ENCODE measurements at regions not wholly inside any gene's neighbourhood (a gene's known extent, or its start where the extent isn't known, plus 50 kb on each side); places are given as distances from the start of the nearest gene placed in this dataset.
"Not testable (repeated sequence)": the region's sequence is repeated elsewhere in the genome, so short reads cannot be mapped to it uniquely, and the experiment has no call there.

DNA sequence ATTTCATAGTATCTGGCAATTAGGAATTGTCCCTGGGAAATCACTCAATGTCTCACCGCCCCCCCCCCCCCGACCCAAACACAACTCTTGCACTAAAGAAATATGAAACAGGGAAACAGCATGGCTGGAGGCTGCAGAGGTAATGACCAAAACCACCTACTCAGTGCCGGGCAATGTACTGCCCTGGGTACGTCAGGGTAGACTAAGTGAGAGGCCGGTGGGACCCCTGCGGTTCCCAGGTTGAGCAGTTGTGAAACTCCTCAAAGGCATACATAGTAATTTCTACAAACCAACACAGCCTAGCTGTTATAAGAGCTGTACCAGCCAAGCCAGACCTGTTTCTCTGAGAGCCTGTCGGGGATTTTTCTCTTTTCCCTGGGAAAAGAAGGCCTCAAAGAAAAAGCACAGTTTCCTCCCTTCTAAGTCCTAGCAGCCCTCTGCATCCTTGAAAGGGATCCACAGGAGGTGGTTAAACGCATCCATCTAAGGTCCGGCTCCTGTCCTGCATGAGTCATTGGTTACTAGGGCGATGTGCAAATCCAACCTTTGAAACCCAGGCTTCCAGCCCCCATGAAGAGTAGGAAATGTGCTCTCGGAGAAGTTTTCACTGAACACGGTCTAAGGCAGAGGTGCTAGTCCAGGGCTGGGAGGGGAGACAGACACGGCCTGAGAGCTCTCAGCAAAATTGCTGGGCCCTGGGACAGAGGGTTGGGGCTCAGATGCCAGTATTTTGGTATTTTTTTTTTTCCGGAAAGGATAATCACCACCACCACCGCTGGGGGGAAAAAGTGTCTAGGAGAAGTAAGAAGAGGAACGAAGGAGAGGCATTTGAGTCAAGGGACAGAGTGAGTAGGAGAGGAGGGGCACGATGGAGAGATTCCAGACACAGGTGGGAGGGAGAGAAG is 172.8 kb downstream of the ATP6V0E2 start:
- DNase-seq (ENCODE audit: low read depth in 2 of 2), result not testable (repeated sequence)

DNA sequence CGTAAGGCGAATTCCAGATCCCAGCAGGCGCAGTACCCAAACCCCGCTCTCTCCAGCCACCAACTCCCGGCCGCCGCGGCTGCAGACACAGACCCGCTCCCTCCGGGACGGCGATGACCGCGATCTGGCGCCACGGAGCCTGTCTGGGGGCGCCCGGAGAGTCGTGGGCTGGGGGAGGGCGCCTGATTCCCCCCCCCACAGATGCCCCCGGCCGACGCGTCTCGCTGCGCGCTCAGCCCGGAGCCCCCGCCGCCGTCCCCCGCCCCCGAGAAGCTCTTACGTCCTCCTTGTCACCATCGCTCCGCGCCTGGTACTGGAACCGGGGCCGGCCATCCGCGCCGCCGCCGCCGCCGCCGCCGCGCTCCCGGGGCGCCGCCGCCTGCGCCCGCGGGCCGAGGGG is 173.6 kb downstream of the ATP6V0E2 start:
- DNase-seq (ENCODE audit: low read depth in 2 of 2), result not testable (repeated sequence)

DNA sequence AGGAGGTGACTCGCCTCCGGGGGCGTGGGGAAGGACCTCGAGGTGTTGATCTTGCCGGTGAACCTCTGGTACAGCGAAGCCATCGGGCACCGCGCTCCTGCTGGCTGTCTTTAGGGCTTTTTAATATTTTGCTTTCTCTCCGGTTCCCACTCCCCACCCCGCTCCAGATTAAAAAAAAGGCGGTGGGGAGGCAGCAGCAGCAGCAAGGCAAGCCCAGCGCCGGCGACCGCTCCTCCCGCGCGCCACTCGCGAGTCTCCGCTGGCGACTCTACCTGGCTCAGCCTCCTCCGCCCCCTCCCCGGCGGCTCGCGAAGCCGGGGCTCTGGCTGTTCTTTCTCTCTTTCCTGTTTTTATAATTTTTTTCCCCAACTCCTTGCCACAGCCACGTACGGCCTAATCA is 174.0 kb downstream of the ATP6V0E2 start:
- DNase-seq (ENCODE audit: low read depth in 2 of 2), result not testable (repeated sequence)

DNA sequence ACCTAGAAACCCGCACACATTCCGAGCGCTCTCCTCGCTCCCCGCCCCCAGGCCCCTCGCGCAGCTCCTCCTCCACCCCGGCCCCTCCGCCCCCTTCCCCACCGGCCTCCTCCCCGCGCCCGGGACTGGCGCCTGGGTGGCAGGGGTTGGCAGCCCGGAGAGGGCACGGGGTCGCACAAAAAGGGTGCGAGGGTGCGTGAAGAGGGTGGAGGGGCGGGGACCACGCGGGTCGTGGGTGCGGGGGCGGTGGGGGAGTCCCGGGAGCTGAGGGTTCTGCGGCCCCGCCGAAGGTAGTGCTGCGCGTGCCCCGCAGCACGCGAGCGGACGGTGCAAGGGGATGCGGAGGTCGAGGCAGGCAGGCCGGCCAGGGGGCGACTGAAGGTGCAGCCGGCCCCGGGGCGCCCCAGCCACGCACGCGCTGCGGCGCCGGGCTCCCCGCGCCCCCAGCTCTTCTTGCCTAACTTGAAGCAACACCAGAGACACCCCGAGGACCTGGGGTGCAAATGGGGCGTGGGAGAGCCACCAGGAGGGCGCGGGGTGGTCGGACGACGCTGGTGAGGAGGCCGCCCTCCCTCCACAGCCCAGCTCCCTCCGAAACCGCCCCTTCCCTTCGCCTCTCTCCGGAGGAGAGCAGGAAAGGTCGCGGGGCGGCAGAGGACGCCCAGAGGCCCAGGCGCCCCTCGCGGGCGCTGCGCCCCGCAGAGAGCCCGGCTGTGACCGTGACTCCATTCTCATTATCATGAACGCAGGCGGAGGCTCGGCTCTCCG is 174.7 kb downstream of the ATP6V0E2 start:
- DNase-seq (ENCODE audit: low read depth in 2 of 2), result not testable (repeated sequence)

DNA sequence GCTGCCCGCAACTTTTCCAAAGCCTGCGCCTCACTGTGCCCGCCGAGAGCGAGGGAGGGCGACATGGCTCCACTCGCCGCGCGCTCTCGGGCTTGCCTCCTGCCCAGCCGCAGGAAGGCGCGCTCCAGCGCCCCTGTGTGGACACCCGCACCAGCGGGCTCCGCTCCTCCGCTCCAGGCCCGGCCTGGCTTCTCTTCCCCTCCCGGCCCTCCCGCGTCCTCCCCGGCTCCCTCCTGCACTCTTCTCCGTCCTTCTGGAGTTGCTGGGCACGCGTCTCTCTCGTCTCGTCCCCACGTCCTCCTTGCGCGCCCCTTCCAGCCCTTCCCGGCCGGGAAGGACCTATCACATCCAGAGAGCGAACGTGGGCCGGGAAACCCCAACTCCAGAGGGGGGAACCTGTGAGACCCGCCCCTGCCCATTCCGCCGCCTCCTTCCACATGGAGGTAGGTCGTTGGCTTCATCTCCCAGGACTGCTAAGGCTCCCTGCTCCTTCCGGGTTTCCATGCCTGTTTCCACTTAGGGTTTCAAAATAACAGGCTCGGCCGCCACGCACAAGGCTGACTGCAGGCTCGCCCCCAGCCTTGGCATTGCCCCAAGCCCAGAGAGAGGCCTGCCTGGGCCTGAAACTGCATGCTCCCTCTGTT is 175.4 kb downstream of the ATP6V0E2 start:
- not testable (repeated sequence) for DNase-seq (ENCODE audit: low read depth in 2 of 2)

DNA sequence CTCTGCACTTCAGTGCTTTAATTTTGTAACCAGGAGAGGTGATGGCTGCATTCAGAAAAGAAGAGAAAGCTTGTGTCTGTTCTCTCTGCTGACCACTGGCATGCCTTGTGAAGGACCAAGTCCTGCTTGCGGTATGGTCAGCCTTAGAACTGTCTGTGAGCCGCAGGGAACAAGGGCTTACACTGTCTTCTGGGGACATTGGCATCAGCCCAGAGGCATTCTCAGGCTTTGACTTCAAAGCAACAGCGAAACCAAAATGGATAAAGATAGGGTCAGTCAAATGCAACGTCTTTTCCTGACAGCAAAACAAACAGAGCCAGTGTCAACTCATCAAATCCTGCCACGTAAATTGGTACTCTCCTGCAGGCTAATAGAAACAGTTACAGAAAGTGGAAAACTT is 179.6 kb downstream of the ATP6V0E2 start:
- not testable (repeated sequence) for DNase-seq (ENCODE audit: low read depth in 2 of 2)

DNA sequence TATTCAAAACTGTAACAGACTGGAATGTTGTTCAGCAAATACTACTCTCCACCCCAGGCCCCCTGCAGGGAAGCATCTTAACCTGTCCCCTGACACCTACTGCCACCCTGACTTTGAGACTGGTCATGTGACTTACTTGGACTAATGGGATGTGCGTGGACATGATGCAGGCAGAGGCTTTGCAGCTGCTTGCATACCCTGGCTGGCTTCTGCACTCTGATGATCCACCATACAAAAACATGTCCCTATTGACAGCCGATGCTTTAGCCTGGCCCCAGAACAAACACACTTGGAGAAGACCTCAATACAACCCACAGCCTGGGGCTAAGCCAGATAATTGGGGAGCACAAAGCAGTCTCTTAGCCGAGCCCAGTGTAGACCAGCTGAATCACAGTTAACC is 180.5 kb downstream of the ATP6V0E2 start:
- not testable (repeated sequence) for DNase-seq (ENCODE audit: low read depth in 2 of 2)

DNA sequence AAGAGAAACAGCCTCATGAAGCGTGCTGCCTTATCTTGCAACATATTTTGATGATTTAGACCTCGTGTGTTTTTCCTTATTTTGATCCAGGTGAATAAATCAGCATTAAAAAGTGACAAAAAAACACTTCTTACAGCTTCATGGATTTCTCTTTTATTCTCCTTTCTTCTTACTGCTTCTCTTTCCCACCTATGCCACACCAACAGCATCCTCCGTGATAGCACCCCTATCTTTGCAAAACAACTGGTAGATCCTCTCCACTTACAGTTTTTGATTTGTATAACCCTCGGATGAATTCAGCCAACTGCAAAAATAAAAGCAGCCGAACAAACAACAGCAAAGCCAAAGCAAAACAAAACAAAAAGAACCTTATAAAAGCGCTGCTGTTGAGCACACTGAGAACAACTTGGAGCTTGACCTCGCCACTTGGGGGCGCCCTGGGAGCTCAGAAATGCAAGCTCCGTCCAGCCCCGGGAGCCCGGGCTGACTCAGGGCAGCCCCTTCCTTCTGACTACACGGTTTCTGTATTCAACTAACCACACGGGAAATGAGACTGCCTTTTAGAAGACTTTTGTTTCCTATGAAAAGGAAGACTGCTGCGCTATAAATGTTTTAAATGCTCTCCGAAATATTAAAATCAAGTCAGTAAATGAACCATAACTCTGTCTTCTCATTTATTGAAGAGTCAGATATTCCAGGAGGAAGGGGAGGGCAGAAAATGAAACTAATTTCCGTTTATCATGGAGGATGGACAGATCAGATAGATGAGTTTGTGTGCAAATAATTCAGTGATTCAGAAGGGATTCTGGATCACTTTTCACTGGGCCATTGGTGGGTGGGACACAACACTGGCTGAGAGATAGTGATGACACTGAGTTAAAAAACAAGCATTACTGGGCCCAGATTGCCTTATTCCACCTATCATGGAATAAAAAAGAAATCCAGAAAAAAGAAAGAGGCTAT is 186.8 kb downstream of the ATP6V0E2 start:
- DNase-seq (ENCODE audit: low read depth in 2 of 2), result peak; percentile 69 to 77

DNA sequence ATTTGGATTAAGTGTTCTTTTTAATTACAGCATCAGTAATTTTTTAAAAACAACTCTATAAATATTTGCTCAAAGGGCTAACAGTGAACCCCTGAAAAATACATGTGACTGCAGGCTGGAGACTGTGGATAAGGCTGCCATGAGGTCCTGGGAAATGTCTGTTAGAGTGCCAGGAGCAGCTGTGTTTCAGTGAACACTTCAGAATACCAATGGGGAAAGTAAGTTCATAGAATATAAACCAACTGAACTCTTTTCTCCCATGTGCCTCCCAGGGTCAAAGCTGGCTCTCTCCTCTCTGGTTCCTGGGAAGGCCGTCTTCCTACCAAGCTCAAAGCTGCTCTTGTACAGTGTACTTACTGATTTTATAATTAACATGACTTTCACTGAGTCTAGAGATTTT is 189.4 kb downstream of the ATP6V0E2 start:
- not testable (repeated sequence) for DNase-seq (ENCODE audit: low read depth in 2 of 2)

DNA sequence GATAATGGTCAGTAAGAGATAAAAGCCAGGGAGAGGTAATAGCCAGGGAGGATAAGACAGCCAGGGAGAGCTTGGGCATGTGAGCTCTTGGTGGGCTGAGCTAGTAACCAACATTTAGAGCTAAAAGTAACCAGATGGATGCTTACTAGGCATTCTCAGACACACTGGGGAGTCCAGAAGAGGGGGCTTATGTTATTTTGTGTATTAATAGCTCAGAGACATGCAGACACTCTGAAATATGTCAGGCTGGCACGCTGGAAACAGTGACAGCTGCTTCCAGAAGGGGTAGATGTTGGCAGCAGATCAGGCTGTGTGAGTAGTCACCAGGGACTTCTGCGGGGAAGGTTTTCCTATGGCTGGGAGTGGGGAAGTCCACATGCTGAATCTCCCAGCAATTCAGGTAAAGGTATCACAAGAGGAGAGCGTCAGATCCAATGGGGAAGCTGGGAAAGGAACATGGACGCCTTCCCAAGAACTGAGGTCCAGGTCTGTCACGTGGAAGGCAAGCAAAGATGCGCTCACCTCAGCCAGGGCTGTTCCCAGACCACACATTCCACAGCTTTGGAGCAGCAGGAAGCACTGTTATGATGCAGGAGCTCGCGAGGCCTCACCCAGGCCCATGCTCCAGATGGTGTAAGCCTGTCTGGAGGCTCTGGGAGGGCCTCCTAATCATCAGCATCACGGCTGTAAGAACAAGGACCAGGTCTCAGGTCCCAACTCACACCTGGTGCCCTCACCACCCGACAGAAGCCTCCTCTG is 196.0 kb downstream of the ATP6V0E2 start:
- DNase-seq (ENCODE audit: low read depth in 2 of 2), result not testable (repeated sequence)

DNA sequence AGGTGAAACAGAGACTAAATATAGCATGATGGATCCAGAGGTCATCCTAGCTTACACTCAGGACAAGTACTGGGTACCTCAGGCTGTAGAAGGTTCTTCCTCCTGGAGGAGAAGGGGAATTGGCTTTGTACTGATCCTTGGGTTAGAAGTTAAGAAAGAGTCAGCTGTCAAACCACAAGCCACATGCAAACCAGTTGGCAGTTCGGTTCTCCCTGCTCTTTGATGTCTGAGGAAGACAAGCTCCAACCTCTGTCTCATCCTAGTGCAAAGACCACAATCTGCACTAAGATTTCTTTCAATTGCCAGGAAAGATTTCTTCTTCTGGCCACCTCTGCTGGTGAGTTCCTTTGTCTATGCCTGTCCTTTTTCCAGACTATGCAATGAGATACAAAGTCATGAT is 203.8 kb downstream of the ATP6V0E2 start:
- not testable (repeated sequence) for DNase-seq (ENCODE audit: low read depth in 2 of 2)

DNA sequence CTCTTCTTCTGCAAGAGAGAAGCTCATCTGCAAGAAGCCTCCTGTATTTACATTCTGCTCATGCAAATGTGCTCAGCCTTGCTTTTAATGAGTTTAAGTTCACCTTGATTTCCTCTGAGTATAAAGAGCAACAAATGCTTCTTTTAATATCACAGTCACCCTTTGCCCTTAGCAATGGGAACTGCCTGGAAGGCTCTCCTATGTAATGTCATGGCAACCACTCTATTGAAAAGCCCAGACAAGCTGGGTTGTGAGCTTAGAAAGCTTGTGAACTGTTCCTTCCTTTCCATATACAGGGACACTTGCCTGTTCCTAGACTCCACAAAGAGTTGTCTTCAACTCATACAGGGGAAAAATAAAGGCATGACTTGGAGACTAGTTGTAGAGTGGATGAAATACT is 208.1 kb downstream of the ATP6V0E2 start:
- not testable (repeated sequence) for DNase-seq (ENCODE audit: low read depth in 2 of 2)

DNA sequence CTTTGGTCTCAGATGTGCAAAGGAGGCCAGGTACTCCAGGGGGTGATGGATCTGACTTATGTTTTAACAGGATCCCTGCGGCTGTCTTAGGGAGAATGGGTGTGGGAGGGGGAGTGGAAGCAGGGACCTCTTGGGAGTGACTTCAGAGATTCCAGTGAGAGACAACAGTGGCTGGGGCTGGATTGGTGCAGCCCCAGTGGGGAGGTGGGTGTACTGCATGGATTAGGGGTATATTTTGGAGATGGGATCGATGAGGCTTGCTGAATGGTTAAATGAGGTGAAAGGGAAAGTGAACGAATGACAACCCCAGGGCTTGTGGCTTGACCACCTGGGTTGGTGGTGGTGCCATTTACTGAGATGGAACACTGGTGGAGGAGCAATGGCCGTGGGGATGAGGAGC is 211.0 kb downstream of the ATP6V0E2 start:
- DNase-seq (ENCODE audit: low read depth in 2 of 2), result not testable (repeated sequence)

DNA sequence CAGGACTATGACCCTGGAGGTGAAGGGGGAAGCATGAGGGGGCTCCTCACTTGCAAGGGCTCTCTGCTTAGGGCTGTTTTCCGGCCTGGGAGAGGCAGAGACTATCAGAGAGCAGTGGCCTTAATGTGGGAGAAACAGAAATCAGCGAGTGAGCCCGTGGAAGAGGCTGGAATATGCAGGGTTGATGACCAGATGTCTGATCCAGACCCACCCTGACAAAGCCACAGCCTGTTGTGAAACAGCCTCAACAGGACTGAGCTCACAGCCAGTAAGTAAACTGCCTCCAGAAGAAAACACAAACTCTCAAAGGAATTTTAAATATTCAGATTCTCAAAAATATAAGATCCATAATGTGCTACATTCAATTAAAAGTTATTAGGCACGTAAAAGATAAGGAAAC is 213.7 kb downstream of the ATP6V0E2 start:
- DNase-seq (ENCODE audit: low read depth in 2 of 2), result not testable (repeated sequence)

DNA sequence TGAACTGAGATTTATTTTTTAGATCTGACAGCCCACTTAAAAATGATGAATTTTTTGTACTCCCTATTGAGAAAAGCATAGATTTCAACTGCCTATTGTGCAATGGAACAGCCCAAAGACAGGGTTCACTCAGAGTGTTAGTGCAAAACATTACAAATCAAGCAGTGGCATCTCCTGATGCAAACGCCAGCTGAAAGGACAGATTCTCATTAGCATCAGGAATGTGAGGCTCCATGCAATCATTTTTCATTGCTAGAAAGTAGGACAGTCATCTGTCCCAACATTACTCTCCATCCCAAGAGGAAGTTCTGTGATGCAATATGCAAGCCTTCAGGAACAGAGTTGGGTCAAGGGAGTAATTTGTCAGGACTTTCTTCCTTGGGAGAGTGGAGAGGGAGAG is 215.4 kb downstream of the ATP6V0E2 start:
- DNase-seq (ENCODE audit: low read depth in 2 of 2), result not testable (repeated sequence)

DNA sequence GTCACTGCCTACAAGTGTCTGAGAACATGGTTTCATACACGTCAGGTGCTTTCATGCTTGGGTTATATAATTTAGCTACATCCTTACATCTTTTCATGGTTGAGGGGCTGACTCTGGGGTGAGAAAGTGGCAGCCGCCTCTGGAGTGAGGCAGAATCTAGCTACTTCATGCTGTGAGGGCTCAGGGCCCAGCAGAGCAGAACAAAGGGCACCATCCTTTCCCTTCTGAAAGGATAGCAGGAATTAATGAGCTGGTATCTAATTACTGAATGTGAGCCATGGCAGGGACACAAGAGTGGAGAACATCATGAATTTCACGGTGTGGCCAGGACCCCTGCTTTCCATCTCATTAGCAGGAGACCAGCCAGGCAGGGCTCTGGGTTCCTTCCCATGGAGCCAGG is 217.0 kb downstream of the ATP6V0E2 start:
- DNase-seq (ENCODE audit: low read depth in 2 of 2), result not testable (repeated sequence)

DNA sequence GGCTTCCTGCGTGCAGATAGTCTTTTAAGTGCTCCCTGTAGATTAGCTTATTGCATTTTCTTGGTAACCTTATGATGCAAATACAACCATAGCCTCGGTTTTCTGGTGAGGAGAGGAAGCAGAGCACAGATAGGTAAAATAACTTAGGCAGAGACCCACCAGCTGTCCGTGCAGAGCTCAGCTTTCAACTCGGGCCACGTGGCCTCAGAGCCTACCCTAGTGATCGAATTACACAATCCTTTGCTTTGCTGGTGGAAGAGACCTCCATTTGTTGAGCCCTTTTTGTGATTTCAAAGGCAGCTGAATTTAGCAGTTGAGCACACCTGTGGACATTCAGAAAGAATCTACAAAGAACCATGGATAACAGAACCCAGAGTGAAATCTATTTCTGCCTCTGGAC is 220.1 kb downstream of the ATP6V0E2 start:
- not testable (repeated sequence) for DNase-seq (ENCODE audit: low read depth in 2 of 2)

DNA sequence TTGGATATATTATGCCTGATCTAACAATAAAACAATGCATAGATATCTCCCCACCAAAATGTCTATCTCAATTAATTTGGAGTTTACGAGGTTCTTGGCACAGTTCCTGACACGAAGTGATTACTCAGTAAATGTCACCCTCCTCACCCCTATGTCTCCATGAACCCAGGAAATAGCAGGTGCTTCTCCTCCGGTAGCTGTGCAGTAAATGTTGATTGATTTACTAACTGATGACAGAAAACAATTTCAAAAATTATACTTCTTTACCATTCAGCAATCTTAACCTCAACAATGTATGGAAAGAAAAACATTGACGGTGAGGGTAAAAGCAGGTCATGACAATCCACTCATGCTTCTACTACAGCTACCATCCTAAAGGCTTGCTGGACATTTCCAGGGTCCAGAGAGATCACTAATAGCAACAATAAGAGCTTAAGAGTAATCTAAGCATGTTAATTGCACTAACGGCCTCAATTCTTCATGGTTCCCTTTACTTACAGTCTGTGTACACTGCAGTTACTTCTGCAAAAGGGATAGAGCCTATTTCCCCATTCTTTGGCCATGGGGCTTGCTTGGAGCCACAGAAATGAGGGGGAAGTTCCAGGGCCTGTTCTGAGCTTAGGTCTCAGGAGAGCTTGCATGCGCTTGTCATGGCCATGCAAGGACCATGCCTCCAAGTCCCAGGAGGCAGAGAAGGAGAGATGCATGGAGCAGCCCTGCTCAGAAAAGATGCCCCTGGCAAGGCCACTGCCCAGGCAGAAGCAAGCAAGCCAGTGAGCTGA is 222.6 kb downstream of the ATP6V0E2 start:
- not testable (repeated sequence) for DNase-seq (ENCODE audit: low read depth in 2 of 2)

DNA sequence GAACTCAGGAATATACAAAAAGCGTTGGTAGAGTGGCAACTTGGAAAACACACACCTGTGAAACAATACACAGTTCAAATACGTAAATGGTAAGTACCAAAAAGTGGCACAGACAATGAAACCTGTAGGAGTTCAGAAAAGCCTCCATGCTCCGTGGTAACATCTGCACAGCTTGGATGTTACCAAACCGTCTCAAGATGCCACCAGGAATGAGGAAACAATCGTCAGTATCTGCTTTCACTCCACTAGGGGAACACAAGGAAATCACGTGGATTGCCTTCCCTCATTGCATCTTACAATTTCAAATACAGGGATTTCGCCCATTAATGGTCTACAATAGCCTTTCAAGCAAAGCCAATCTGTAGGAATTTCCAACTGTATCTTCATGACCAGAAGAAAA is 224.6 kb upstream of the LRRC61 start:
- not testable (repeated sequence) for DNase-seq (ENCODE audit: low read depth in 2 of 2)
